Right cardiac atrium (tissue), 5 donors: ENCODE measurements at regions not wholly inside any gene's neighbourhood (a gene's known extent, or its start where the extent isn't known, plus 50 kb on each side); places are given as distances from the start of the nearest gene placed in this dataset.

Experiments
- ATAC-seq, 2 donors: fragments of 200-7000 bp; cut with Tn5 transposase; one replicate each; pipeline versions ENCODE4 v1.8.0 to v1.9.1; 2020; ENCODE audit warnings: moderate library complexity in 2 of 2, mild to moderate bottlenecking in 1 of 2
- DNase-seq, 3 donors: peaks; one replicate each; pipeline ENCODE4 v3.0.0-alpha.2; 2020
- H3K27ac ChIP-seq: one replicate; pipeline ENCODE4 v1.5.1; 2013; ENCODE audit warnings: mild to moderate bottlenecking, low read length, control low read depth, moderate library complexity
- H3K27me3 ChIP-seq: one replicate; pipeline ENCODE4 v1.6.1; 2013; ENCODE audit not compliant: control insufficient read depth, insufficient read depth
- H3K4me1 ChIP-seq: one replicate; pipeline ENCODE4 v1.6.1; 2013; ENCODE audit warnings: low read length; ENCODE audit not compliant: control insufficient read depth, insufficient read depth
- H3K4me3 ChIP-seq: one replicate; pipeline ENCODE4 v1.5.1; 2013; ENCODE audit warnings: low read length, control low read depth
- H3K9me3 ChIP-seq: one replicate; pipeline ENCODE4 v1.6.1; 2013; ENCODE audit warnings: low read length; ENCODE audit not compliant: control insufficient read depth
- WGBS: extraction: QIAGEN DNeasy Blood & Tissue Kit; methylation state at CpG from one replicate; pipeline ENCODE4 v1.1.7; 2013; 5-methylcytosine and 5-hydroxymethylcytosine counted together
- intact Hi-C, 4 donors: fragments of 100-400 bp; cut with DNase I; formaldehyde crosslinking; loops; one replicate each; pipeline versions ENCODE4 v1.11.0 to v1.14.0; 2022 to 2023
- donor health status: healthy with polysubstance abuse.
- donor health status: DM: no; HTN: yes; CAD: no.
- donor health status: DM: no; HTN: no; CAD: no.
- donor health status: DM: no; HTN: yes; CAD: no; lungs with severe emphysema.
- donor health status: DM: yes; HTN: yes; CAD: no.

- WGBS, result 46% methylated on average over 10 of the region's 10 CpGs
- no peaks in the 10 kb centered on the region for H3K9me3 ChIP-seq
- H3K4me3 ChIP-seq, result no peak overlapping the region
- H3K27me3 ChIP-seq, result no peaks in the 10 kb centered on the region
- peak; percentile 28 to 62 (median 45) for DNase-seq
- no peak overlapping the region for H3K27ac ChIP-seq
- ATAC-seq, result no peak
- H3K4me1 ChIP-seq, result no peaks in the 10 kb centered on the region
- intact Hi-C loops, result no loop called here
Measured at GRCh38 chr11:70712471-70712870, 314.1 kb downstream of the CTTN start.

GRCh38 chr11:70713086-70713835, 314.9 kb downstream of the CTTN start:
- H3K4me3 ChIP-seq, result no peak overlapping the region
- DNase-seq, result peak in 1 of 3 donors; percentile 12
- H3K9me3 ChIP-seq, result no peaks in the 10 kb centered on the region
- H3K27ac ChIP-seq, result no peak overlapping the region
- 81% methylated on average over 24 of the region's 24 CpGs for WGBS
- H3K27me3 ChIP-seq, result no peaks in the 10 kb centered on the region
- H3K4me1 ChIP-seq, result no peaks in the 10 kb centered on the region
- no peak for ATAC-seq
- intact Hi-C loops, result no loop called here

- Histone ChIP-seq H3K4me1 (no peaks in the 10 kb centered on the region), H3K27ac (no peak overlapping the region), H3K9me3 (no peaks in the 10 kb centered on the region), H3K4me3 (no peak overlapping the region), H3K27me3 (no peaks in the 10 kb centered on the region)
- intact Hi-C loops, result no loop called here
- WGBS, result 43% methylated on average over 10 of the region's 10 CpGs
- DNase-seq, result no peak
- ATAC-seq, result no peak
Measured at GRCh38 chr11:70713988-70714665, 315.8 kb downstream of the CTTN start.

- WGBS, result 68% methylated on average over 15 of the region's 15 CpGs
- no peak for DNase-seq
- H3K27ac ChIP-seq, result no peak overlapping the region
Measured at GRCh38 chr11:70715166-70715951, 317.0 kb downstream of the CTTN start.

GRCh38 chr11:70716216-70716615, 317.9 kb downstream of the CTTN start:
- H3K4me1 ChIP-seq, result no peaks in the 10 kb centered on the region
- H3K9me3 ChIP-seq, result no peaks in the 10 kb centered on the region
- no peak overlapping the region for H3K4me3 ChIP-seq
- WGBS, result 80% methylated on average over 11 of the region's 11 CpGs
- H3K27me3 ChIP-seq, result no peaks in the 10 kb centered on the region
- ATAC-seq (no peak), DNase-seq (no peak)
- H3K27ac ChIP-seq, result no peak overlapping the region
- intact Hi-C loops, result no loop called here

More at GRCh38 chr11:70715166-70715951, 317.0 kb downstream of the CTTN start:
- no peaks in the 10 kb centered on the region for H3K27me3 ChIP-seq
- H3K4me1 ChIP-seq, result no peaks in the 10 kb centered on the region
- H3K9me3 ChIP-seq, result no peaks in the 10 kb centered on the region
- no peak overlapping the region for H3K4me3 ChIP-seq
- no peak for ATAC-seq
- intact Hi-C loops, result no loop called here

GRCh38 chr11:70716986-70717775, 318.9 kb downstream of the CTTN start:
- Histone ChIP-seq H3K27ac (no peak overlapping the region), H3K4me1 (no peaks in the 10 kb centered on the region), H3K27me3 (no peaks in the 10 kb centered on the region), H3K4me3 (no peak overlapping the region), H3K9me3 (no peaks in the 10 kb centered on the region)
- ATAC-seq (no peak), DNase-seq (no peak)
- 82% methylated on average over 32 of the region's 32 CpGs for WGBS
- intact Hi-C loops, result no loop called here

- Histone ChIP-seq H3K4me1 (no peaks in the 10 kb centered on the region), H3K27me3 (no peaks in the 10 kb centered on the region), H3K9me3 (no peaks in the 10 kb centered on the region), H3K27ac (no peak overlapping the region), H3K4me3 (no peak overlapping the region)
- ATAC-seq (no peak), DNase-seq (no peak)
- intact Hi-C loops, result no loop called here
- WGBS, result 64% methylated on average over 21 of the region's 21 CpGs
Measured at GRCh38 chr11:70717936-70718595, 319.7 kb downstream of the CTTN start.

- no peaks in the 10 kb centered on the region for H3K9me3 ChIP-seq
- WGBS, result 59% methylated on average over 11 of the region's 11 CpGs
- H3K4me3 ChIP-seq, result no peak overlapping the region
- DNase-seq (no peak), ATAC-seq (no peak)
- no peaks in the 10 kb centered on the region for H3K27me3 ChIP-seq
- intact Hi-C loops, result no loop called here
- H3K27ac ChIP-seq, result no peak overlapping the region
- H3K4me1 ChIP-seq, result no peaks in the 10 kb centered on the region
Measured at GRCh38 chr11:70719516-70719915, 321.2 kb downstream of the CTTN start.

- H3K27me3 ChIP-seq, result no peaks in the 10 kb centered on the region
- WGBS, result 62% methylated on average over 5 of the region's 5 CpGs
- ATAC-seq, result no peak
- DNase-seq, result no peak
- no peak overlapping the region for H3K4me3 ChIP-seq
- H3K9me3 ChIP-seq, result no peaks in the 10 kb centered on the region
- no peaks in the 10 kb centered on the region for H3K4me1 ChIP-seq
- H3K27ac ChIP-seq, result no peak overlapping the region
- intact Hi-C loops, result no loop called here
Measured at GRCh38 chr11:70720281-70720680, 322.0 kb downstream of the CTTN start.

GRCh38 chr11:70721006-70721405, 322.7 kb downstream of the CTTN start:
- Histone ChIP-seq H3K4me1 (no peaks in the 10 kb centered on the region), H3K4me3 (no peak overlapping the region), H3K27ac (no peak overlapping the region), H3K27me3 (no peaks in the 10 kb centered on the region), H3K9me3 (no peaks in the 10 kb centered on the region)
- ATAC-seq (no peak), DNase-seq (no peak)
- intact Hi-C loops, result no loop called here
- 86% methylated on average over 12 of the region's 12 CpGs for WGBS
